ENCODE measurements at regions not wholly inside any gene's neighbourhood (a gene's known extent, or its start where the extent isn't known, plus 50 kb on each side); places are given as distances from the start of the nearest gene placed in this dataset.

- DNase-seq: no peak
These were observed 994.1 kb upstream of the ACVR2A start for GRCh38 chr2:146850746-146851145.

GRCh38 chr2:146847846-146848245, 997.0 kb upstream of the ACVR2A start:
- DNase-seq: no peak

DNA sequence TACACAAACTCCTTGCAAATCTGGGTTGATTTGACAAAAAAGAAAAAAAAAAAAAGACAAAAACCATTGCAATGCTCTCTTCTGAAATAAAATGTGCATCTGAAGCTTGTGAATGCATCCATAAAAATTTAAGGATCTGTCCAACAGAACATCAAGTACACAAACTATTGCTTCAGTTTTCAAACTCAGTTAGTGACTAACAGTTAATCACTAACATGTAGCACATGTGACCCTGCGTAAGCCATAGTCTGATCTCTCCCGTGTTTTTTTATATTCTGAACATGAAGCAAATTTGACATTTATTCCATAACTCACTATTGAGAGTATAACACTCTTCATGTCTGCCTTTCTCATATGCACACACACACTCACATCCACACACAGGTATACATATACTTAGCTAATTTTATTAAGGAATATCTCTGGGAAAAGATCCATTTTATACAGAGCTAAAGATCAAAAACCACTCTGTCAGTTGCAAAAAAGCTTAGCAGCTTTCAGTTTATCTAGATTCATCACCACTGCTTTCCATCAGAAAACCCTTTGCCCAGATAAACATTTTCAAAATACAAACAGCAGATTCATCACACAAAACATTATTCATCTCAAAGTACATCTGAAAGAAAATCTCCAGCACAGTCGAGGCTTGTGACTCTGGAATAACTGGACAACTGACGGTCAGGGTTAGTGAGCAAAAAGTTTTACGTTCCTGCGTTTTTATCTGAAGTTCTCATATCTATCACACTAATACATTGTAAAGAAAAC, 1000.4 kb upstream of the ACVR2A start:
- no peak for DNase-seq

GRCh38 chr2:146837857-146838256, 1007.0 kb upstream of the ACVR2A start:
- no peak for DNase-seq

DNA sequence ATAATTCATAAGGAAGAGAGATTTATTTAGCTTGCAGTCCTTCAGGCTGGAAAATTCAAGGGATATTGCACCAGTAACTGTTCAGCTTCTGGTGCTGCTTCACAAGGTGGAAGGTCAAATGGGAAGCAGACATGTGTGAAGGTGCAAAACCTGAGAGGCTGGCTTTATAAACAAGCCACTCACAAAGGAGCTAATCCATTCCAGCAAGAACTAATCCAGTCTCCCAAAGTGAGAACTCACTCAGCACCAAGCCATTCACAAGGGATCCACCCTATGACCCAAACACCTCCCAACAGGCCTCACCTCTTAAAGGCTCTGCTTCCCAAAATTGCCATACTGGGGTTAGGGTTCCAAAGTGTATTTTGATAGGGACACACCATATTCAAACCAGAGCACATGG, 1018.4 kb upstream of the ACVR2A start:
- no peak for DNase-seq

- DNase-seq: no peak
These were observed 1023.0 kb upstream of the ACVR2A start for GRCh38 chr2:146821836-146822316.

GRCh38 chr2:146820672-146821071, 1024.2 kb upstream of the ACVR2A start:
- DNase-seq: no peak

GRCh38 chr2:146818122-146818521, 1026.7 kb upstream of the ACVR2A start:
- DNase-seq: no peak

- DNase-seq: no peak
These were observed 1027.2 kb upstream of the ACVR2A start for GRCh38 chr2:146817613-146818012.

DNA sequence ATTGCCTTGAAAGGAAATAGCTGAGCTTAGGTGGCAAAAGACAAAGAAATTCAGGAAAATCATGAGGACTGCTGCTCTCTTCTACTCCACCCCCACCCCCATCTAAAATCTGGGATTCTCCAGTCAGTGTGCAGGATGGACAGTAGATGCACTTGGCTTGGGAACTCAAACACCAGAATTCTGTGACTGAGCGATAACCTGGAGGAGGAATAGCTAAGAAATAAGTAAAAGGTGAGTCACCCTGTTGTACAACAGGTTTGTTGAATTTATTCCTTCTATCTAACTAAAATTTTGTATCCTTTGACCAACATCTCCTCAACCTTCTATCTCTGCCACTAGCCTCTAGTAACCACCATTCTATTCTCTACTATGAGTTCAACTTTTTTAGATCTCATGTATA, 1029.9 kb upstream of the ACVR2A start:
- no peak for DNase-seq

GRCh38 chr2:146807568-146808168, 1037.2 kb upstream of the ACVR2A start:
- no peak for DNase-seq

DNA sequence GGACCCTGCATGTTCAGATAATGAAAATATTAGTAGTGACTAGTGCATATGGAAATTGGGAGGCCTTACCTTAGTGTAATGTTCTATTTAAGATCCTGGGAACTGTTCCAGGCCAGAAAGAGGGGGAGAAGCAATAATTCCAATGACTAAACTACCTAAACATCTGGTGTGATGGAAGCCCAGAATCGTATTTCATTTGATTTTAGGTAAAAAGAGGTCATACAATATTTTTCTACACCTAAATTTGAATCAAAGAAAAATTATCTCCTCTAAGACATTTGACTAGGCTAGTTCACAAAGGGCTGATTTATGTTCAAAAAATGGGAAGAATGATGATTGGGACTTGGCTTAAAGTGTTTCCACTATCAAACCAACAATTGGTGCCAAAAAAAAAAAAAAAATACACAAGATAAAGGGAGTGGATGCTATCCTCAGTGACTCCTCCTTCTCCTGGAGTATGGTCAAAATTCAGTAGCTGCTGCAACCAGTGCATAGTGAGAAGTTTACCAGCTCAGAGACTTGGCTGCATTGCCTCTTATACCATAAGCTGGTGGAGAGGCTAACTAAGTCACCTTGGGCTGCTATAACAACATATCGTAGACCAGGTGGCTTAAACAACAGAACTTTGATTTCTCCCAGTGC, 1038.3 kb upstream of the ACVR2A start:
- DNase-seq: no peak

DNA sequence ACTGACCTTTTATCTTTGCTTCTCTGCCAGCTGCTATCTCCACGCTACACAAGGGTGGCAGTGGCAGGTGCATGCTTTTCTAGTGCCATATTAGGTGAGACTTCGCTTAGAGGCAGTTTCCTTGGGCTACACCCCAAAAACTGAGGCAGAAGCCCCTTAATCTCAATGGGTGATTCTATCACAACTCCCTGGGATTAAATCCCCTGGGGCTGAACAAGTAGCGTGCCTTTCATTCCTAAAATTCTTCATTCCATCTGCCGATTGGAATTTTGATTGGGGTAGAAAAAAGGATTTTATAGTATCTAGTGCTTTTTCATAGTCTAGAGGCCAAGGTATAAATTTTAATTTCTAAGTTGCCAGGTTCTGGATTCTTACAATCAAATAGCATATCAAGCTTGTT, 1040.5 kb upstream of the ACVR2A start:
- no peak for DNase-seq

DNA sequence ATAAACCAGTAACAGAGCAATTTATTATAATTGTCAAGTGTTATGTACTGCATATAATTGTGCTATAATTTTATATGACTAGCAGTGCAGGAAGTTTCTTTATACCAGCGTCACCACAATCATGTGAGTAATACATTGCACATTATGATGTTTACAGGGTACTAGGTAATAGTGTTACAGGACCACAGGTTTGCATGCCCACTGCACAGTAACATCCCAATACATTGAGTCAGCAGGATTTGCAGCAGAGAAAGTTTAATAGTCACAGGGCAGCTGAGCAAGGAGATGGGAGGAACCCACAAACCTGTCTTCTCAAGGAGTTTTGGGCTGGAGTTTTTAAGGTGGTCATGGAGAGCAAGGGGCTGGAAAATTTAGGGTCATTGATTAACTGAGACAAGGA, 1042.9 kb upstream of the ACVR2A start:
- DNase-seq: no peak

GRCh38 chr2:146786396-146786795, 1058.4 kb upstream of the ACVR2A start:
- DNase-seq: no peak

DNA sequence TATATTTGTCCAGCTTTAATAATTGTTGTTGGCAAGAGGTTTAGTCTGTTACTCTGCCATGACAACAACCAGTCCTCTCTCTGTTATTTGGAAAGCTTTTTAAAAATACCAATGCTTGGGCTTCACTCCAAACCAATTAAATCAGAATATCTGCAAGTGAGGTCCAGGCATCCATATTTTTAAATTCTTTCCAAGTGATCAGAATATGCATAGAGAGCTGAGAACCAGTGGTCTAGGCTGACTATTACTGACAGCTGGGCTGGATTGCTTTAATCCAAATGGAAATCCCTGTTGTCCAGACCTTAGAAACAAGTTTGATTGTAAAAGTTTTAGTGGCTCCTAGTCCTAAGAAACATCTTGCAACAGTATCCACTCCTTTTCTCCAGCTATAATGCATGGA, 1059.7 kb upstream of the ACVR2A start:
- DNase-seq: no peak

- no peak for DNase-seq
These were observed 1060.2 kb upstream of the ACVR2A start for GRCh38 chr2:146784602-146785001.

DNA sequence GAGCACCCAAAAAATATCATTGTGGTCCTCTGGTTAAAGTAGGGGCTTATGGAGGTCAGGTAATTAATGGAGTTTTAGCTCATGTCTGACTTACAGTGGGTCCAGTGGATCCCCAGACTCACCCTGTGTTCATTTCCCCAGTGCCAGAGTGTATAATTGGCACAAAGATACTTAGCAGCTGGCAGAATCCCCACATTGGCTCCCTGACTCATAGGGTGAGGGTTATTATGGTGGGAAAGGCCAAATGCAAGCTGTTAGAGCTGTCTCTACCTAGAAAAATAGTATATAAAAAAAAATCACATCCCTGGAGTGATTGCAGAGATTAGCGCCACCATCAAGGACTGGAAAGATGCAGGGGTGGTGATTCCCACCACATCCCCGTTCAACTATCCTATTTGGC, 1067.6 kb upstream of the ACVR2A start:
- no peak for DNase-seq

- DNase-seq: no peak
These were observed 1068.2 kb upstream of the ACVR2A start for GRCh38 chr2:146776596-146776995.

- DNase-seq: no peak
These were observed 1073.3 kb upstream of the ACVR2A start for GRCh38 chr2:146771531-146771930.

- no peak for DNase-seq
These were observed 1080.5 kb upstream of the ACVR2A start for GRCh38 chr2:146764301-146764700.

GRCh38 chr2:146762786-146763185, 1082.0 kb upstream of the ACVR2A start:
- no peak for DNase-seq

- no peak for DNase-seq
These were observed 1090.2 kb upstream of the ACVR2A start for GRCh38 chr2:146754606-146755005.

DNA sequence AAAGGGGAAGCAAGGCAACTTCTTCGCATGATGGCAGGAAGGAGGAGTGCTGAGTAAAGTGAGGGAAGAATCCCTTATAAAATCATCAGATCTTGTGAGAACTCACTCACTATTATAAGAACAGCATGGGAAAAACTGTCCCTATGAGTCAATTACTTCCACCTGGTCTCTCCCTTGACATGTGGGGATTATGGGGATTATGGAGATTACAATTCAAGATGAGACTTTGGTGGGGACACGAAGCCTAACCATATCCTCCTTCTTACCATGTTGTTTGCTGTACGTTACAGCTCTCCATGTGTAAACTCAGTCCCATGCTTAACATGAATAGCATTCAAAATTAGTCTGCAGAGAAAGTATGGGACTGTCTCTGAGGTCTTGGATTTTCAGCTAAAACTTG, 1096.8 kb upstream of the ACVR2A start:
- DNase-seq: no peak

All from CD4-positive, alpha-beta T cell treated with Interleukin-10 for 1 hour (primary cell).